ENCODE measurements at regions not wholly inside any gene's neighbourhood (a gene's known extent, or its start where the extent isn't known, plus 50 kb on each side); places are given as distances from the start of the nearest gene placed in this dataset.
"Not testable (repeated sequence)": the region's sequence is repeated elsewhere in the genome, so short reads cannot be mapped to it uniquely, and the experiment has no call there.

DNA sequence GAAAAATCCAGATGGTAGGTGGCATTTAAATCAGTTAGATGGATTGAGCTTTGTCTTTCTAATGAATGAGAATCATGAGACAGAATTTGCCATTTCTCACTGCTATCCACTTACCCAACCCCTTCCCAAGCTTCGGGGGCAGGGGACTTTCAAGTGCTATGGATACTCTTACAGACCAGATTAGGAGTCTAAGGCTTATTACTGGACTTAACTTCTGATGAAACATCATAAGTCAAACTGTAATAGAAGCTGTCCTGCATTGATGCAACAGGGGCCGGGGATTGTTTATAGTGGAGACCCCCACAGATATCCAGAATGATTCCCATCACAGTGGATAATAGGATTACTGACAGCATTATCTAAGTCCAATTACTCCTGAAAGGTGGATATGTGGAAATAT, 267.0 kb downstream of the NUF2 start:
- no peaks in the 10 kb centered on the region for H3K9me3 ChIP-seq
- H3K4me1 ChIP-seq: no peaks in the 10 kb centered on the region
- no peaks in the 10 kb centered on the region for H3K36me3 ChIP-seq
- no peak overlapping the region for H3K4me3 ChIP-seq
- no peaks in the 10 kb centered on the region for H3K27me3 ChIP-seq
- DNase-seq: no peak
- H3K27ac ChIP-seq: no peak overlapping the region
- no peak for TF ChIP-seq POLR2A (IDR thresholded peaks at IDR 0.05)
- intact Hi-C loops (cut with DNase I; ENCODE audit: low total_unique reads): no loop called here

DNA sequence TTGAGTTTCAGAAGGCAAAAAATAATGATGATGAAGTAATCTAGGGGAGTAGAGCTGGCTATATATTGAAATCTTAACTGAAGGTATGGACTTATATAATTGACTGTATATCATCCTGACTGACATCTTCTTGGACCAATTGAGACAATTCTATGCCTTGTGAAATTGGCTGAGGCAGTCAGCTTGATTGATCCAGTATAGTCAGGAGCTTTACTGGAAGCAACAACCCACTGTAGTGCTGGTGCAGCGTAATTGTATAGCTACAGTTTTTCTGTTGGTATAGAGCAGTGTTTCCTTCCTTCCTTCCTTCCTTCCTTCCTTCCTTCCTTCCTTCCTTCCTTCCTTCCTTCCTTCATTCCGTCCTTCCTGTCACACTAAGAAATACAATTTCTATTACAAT, 268.0 kb downstream of the NUF2 start:
- Histone ChIP-seq H3K36me3 (no peaks in the 10 kb centered on the region), H3K9me3 (no peaks in the 10 kb centered on the region), H3K27ac (no peak overlapping the region), H3K4me1 (no peaks in the 10 kb centered on the region), H3K4me3 (no peak overlapping the region), H3K27me3 (no peaks in the 10 kb centered on the region)
- intact Hi-C loops (cut with DNase I; ENCODE audit: low total_unique reads): no loop called here
- TF ChIP-seq POLR2A (IDR thresholded peaks at IDR 0.05): no peak
- TF ChIP-seq, protein P1, sequence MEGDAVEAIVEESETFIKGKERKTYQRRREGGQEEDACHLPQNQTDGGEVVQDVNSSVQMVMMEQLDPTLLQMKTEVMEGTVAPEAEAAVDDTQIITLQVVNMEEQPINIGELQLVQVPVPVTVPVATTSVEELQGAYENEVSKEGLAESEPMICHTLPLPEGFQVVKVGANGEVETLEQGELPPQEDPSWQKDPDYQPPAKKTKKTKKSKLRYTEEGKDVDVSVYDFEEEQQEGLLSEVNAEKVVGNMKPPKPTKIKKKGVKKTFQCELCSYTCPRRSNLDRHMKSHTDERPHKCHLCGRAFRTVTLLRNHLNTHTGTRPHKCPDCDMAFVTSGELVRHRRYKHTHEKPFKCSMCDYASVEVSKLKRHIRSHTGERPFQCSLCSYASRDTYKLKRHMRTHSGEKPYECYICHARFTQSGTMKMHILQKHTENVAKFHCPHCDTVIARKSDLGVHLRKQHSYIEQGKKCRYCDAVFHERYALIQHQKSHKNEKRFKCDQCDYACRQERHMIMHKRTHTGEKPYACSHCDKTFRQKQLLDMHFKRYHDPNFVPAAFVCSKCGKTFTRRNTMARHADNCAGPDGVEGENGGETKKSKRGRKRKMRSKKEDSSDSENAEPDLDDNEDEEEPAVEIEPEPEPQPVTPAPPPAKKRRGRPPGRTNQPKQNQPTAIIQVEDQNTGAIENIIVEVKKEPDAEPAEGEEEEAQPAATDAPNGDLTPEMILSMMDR (IDR thresholded peaks at IDR 0.05): no peak
- no peak for DNase-seq

DNA sequence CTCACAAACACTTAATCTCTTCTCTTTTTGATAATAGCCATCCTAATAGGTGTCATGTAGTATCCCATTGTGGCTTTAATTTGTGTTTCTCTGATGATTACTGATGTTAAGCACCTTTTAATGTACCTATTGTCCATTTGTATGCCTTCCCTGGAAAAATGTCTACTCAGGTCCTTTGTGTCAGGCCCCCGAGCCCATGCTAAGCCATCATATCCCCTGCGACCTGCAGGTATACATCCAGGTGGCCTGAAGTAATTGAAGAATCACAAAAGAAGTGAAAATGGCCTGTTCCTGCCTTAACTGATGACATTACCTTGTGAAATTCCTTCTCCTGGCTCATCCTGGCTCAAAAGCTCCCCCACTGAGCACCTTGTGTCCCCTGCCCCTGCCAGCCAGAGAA, 269.4 kb downstream of the NUF2 start:
- DNase-seq; intact Hi-C loops (cut with DNase I; ENCODE audit: low total_unique reads); H3K4me3 ChIP-seq; H3K9me3 ChIP-seq; H3K4me1 ChIP-seq; H3K27me3 ChIP-seq; H3K36me3 ChIP-seq; H3K27ac ChIP-seq: not testable (repeated sequence)

DNA sequence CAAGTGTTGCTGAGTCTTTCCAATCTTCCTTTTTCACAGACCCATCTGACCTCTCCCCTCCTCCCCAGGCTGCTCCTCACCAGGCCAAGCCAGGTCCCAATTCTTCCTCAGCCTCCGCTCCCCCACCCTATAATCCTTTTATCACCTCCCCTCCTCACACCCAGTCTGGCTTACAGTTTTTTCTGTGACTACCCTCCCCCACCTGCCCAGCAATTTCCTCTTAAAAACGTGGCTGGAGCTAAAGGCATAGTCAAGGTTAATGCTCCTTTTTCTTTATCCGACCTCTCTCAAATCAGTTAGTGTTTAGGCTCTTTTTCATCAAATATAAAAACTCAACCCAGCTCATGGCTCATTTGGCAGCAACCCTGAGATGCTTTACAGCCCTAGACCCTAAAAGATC, 270.9 kb downstream of the NUF2 start:
- DNase-seq; intact Hi-C loops (cut with DNase I; ENCODE audit: low total_unique reads): not testable (repeated sequence)

DNA sequence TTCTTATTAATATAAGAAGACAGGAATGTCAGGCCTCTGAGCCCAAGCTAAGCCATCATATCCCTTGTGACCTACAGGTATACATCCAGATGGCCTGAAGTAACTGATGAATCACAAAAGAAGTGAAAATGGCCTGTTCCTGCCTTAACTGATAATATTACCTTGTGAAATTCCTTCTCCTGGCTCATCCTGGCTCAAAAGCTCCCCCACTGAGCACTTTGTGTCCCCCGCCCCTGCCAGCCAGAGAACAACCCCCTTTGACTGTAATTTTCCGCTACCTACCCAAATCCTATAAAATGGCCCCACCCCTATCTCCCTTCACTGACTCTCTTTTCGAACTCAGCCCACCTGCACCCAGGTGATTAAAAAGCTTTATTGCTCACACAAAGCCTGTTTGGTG, 274.4 kb downstream of the NUF2 start:
- H3K27me3 ChIP-seq; H3K27ac ChIP-seq; H3K4me1 ChIP-seq; DNase-seq; H3K9me3 ChIP-seq; intact Hi-C loops (cut with DNase I; ENCODE audit: low total_unique reads); H3K4me3 ChIP-seq; H3K36me3 ChIP-seq: not testable (repeated sequence)

More for the DNA sequence above, 270.9 kb downstream of the NUF2 start:
- not testable (repeated sequence) for H3K27me3 ChIP-seq, H3K27ac ChIP-seq, H3K9me3 ChIP-seq, H3K4me1 ChIP-seq, H3K36me3 ChIP-seq, H3K4me3 ChIP-seq

DNA sequence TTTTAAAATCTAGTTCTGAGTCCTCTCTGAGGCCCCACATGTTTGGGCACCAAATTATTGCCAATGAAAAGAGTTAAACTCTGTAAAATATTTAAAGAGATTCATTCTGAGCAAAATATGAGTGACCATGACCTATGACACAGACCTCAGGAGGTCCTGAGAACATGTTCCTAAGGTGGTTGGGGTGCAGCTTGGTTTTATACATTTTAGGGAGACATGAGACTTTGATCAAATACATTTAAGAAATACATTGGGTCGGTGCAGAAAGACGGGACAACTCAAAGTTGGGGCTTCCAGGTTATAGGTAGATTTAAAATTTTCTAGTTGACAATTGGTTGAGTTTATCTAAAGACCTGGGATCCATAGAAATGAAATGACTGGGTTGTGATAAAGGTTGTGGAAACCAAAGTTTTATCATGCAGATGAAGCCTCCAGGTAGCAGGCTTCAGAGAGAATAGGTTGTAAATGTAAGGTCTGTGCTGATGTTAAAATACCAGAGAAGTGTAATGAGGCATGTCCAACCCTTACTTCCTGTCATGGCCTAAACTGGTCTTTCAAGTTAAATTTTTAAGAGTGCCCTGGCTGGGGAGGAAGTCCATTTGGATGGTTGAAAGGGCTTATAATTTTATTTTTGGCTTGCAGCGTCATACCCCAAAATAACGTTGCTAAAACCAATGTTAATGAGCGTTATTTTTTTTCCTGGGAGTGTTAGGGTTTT, 274.9 kb downstream of the NUF2 start:
- TF ChIP-seq, protein P1 (IDR thresholded peaks at IDR 0.05): no peak
- TF ChIP-seq POLR2A (IDR thresholded peaks at IDR 0.05): no peak
- DNase-seq: no peak
- Histone ChIP-seq H3K27ac (no peak overlapping the region), H3K36me3 (no peaks in the 10 kb centered on the region), H3K27me3 (no peaks in the 10 kb centered on the region), H3K4me1 (no peaks in the 10 kb centered on the region), H3K4me3 (no peak overlapping the region), H3K9me3 (no peaks in the 10 kb centered on the region)
- intact Hi-C loops (cut with DNase I; ENCODE audit: low total_unique reads): no loop called here

DNA sequence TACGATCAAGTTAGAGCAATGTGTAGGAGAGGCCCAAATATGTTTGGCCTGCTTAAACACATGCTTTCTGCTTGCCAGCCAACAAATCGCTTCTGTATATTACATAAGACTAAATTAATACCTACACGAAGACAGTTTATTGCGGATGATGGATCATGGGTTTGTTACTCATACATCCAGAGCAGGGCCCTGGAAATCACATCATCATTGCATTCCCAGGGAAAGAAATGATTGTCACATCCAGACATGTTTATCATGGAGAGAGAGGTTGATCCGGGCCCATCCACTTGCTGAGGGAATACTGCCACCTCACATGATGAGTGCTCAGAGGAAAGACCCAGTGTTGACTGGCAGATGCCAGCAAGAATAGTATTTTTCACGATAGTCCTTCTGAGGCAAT, 282.6 kb downstream of the NUF2 start:
- intact Hi-C loops (cut with DNase I; ENCODE audit: low total_unique reads): no loop called here
- H3K36me3 ChIP-seq: no peaks in the 10 kb centered on the region
- no peaks in the 10 kb centered on the region for H3K9me3 ChIP-seq
- H3K27ac ChIP-seq: no peak overlapping the region
- H3K4me3 ChIP-seq: no peak overlapping the region
- H3K27me3 ChIP-seq: no peaks in the 10 kb centered on the region
- TF ChIP-seq, protein P1 (IDR thresholded peaks at IDR 0.05): no peak
- no peak for TF ChIP-seq POLR2A (IDR thresholded peaks at IDR 0.05)
- DNase-seq: no peak
- H3K4me1 ChIP-seq: no peaks in the 10 kb centered on the region
